AG04450 (cell line): ENCODE measurements at regions not wholly inside any gene's neighbourhood (a gene's known extent, or its start where the extent isn't known, plus 50 kb on each side); places are given as distances from the start of the nearest gene placed in this dataset.

ENCODE experiments used
- CTCF ChIA-PET: fragments of 300-600, 350-600 bp; formaldehyde crosslinking; extraction: SDS; loops from one replicate; lab custom pipeline; 2022; ENCODE audit warnings: antibody characterized with exemption, inconsistent platforms; lab: Charles Lee
- POLR2A ChIA-PET: fragments of 350-600 bp; formaldehyde crosslinking; extraction: SDS; loops from one replicate; lab custom pipeline; 2021; ENCODE audit warnings: antibody characterized with exemption, inconsistent platforms; lab: Yijun Ruan, JAX
- DNase-seq: peaks from one replicate; pipeline ENCODE4 v3.0.0-alpha.2; 2011; ENCODE audit warnings: low read depth, low spot score
- H3K27ac ChIP-seq: one replicate; pipeline ENCODE4 v1.5.1; 2012; ENCODE audit warnings: low read depth, low read length, control low read depth
- H3K27me3 ChIP-seq: one replicate; pipeline ENCODE4 v1.6.0; 2012; ENCODE audit warnings: low read length; ENCODE audit not compliant: control insufficient read depth, insufficient read depth
- H3K4me3 ChIP-seq: 2 replicates; pipeline ENCODE4 v1.5.1; 2011; ENCODE audit warnings: mild to moderate bottlenecking, low read depth, low read length, control low read depth
- H3K9me3 ChIP-seq: 2 replicates; pipeline ENCODE4 v1.5.1; 2012; ENCODE audit warnings: low read length; ENCODE audit not compliant: control insufficient read depth, insufficient read depth
- CTCF ChIP-seq: IDR thresholded peaks from 2 replicates; pipeline ENCODE4 v1.5.1; 2011; ENCODE audit warnings: low read depth, low read length, control low read depth, inconsistent platforms

GRCh38 chr2:41234093-41234492 is 782.2 kb upstream of the SLC8A1 start:
- ChIA-PET CTCF (no interaction called here), POLR2A (no interaction called here)
- Histone ChIP-seq H3K4me3 (no peak overlapping the region), H3K27ac (no peak overlapping the region), H3K27me3 (no peaks in the 10 kb centered on the region), H3K9me3 (no peaks in the 10 kb centered on the region)
- DNase-seq = no peak
- TF ChIP-seq CTCF = no peak

- Histone ChIP-seq H3K27me3 (no peaks in the 10 kb centered on the region), H3K4me3 (no peak overlapping the region), H3K9me3 (no peaks in the 10 kb centered on the region), H3K27ac (no peak overlapping the region)
- no peak for DNase-seq
- ChIA-PET POLR2A (no interaction called here), CTCF (no interaction called here)
- TF ChIP-seq CTCF = no peak
Measured at GRCh38 chr2:41241325-41242000, 789.6 kb upstream of the SLC8A1 start.

GRCh38 chr2:41242001-41242331 is 790.1 kb upstream of the SLC8A1 start:
- ChIA-PET POLR2A (no interaction called here), CTCF (no interaction called here)
- Histone ChIP-seq H3K27me3 (no peaks in the 10 kb centered on the region), H3K4me3 (no peak overlapping the region), H3K9me3 (no peaks in the 10 kb centered on the region), H3K27ac (no peak overlapping the region)
- DNase-seq = no peak
- no peak for TF ChIP-seq CTCF

GRCh38 chr2:41267929-41268659 is 779.7 kb upstream of the PKDCC start:
- Histone ChIP-seq H3K27ac (no peak overlapping the region), H3K4me3 (no peak overlapping the region), H3K27me3 (no peaks in the 10 kb centered on the region), H3K9me3 (no peaks in the 10 kb centered on the region)
- TF ChIP-seq CTCF = no peak
- no peak for DNase-seq
- ChIA-PET POLR2A (no interaction called here), CTCF (no interaction called here)

GRCh38 chr2:41283079-41283775 is 764.6 kb upstream of the PKDCC start:
- no peak for TF ChIP-seq CTCF
- DNase-seq = no peak
- Histone ChIP-seq H3K27ac (no peak overlapping the region), H3K4me3 (no peak overlapping the region), H3K9me3 (no peaks in the 10 kb centered on the region), H3K27me3 (no peaks in the 10 kb centered on the region)
- POLR2A ChIA-PET = no interaction called here
- CTCF ChIA-PET = no interaction called here
